ENCODE measurements at regions not wholly inside any gene's neighbourhood (a gene's known extent, or its start where the extent isn't known, plus 50 kb on each side); places are given as distances from the start of the nearest gene placed in this dataset.
"Not testable (repeated sequence)": the region's sequence is repeated elsewhere in the genome, so short reads cannot be mapped to it uniquely, and the experiment has no call there.

DNA sequence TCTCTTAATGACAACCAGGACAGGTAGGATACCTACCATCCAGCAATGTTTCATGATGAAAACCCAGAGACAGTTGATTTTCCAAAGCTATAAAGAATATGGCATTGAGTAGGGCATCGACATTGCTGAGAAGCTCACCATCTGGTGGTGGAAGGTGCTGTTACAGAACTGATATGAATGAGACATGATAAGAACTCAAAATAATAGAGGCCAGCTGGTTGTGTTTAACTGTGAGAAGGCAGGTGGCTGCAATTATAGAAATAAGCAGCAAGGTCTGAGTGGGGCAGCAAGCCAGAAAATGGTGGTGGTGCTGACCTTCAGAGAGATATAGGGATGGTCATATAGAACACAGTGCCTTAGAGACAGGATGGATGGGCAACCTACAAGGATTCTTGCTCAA is 449.7 kb downstream of the BTG1 start:
- CTCF ChIA-PET (ENCODE audit: unreplicated experiment) = no interaction called here
- BruUV-seq (replicated peaks) = no TSS peak
- H3K27ac ChIP-seq (ENCODE audit: low read depth, low read length, poor library complexity, severe bottlenecking) = no peak overlapping the region
- H3K9me3 ChIP-seq (ENCODE audit: low read length) = no peaks in the 10 kb centered on the region
- H3K4me3 ChIP-seq (ENCODE audit: low read depth, low read length, poor library complexity, severe bottlenecking) = no peak overlapping the region
- no peak overlapping the region for H2AFZ ChIP-seq (ENCODE audit: low read length)
- POLR2A ChIA-PET = no interaction called here
- no peak for DNase-seq (ENCODE audit: low spot score)
- H3K79me2 ChIP-seq (ENCODE audit: insufficient read depth, low read depth, low read length) = no peaks in the 10 kb centered on the region
- H3K36me3 ChIP-seq (ENCODE audit: insufficient read depth, low read length) = no peaks in the 10 kb centered on the region
- no peaks in the 10 kb centered on the region for H3K9me2 ChIP-seq (ENCODE audit: insufficient read depth, low read length)
- intact Hi-C loops (cut with micrococcal nuclease; ENCODE audit: unreplicated experiment) = no loop called here
- H3K4me1 ChIP-seq (ENCODE audit: insufficient read depth, low read length, poor library complexity, severe bottlenecking) = no peaks in the 10 kb centered on the region
- H4K20me1 ChIP-seq (ENCODE audit: insufficient read depth, low read length) = no peaks in the 10 kb centered on the region
- H3K4me2 ChIP-seq (ENCODE audit: low read length) = no peak overlapping the region
- no peak for TF ChIP-seq EZH2phosphoT487 (IDR thresholded peaks at IDR 0.05; ENCODE audit: borderline replicate concordance, low read depth, low read length)
- no peak for TF ChIP-seq CTCF (conservative IDR thresholded peaks at IDR 0.05; ENCODE audit: low read length)

GRCh38 chr12:91695406-91695805 is 450.2 kb downstream of the BTG1 start:
- BruUV-seq (replicated peaks); H3K4me2 ChIP-seq (ENCODE audit: low read length); H3K79me2 ChIP-seq (ENCODE audit: insufficient read depth, low read depth, low read length); H2AFZ ChIP-seq (ENCODE audit: low read length); H3K36me3 ChIP-seq (ENCODE audit: insufficient read depth, low read length); H3K4me3 ChIP-seq (ENCODE audit: low read depth, low read length, poor library complexity, severe bottlenecking); H3K27ac ChIP-seq (ENCODE audit: low read depth, low read length, poor library complexity, severe bottlenecking); POLR2A ChIA-PET; H3K9me3 ChIP-seq (ENCODE audit: low read length); H3K4me1 ChIP-seq (ENCODE audit: insufficient read depth, low read length, poor library complexity, severe bottlenecking); CTCF ChIA-PET (ENCODE audit: unreplicated experiment); H3K9me2 ChIP-seq (ENCODE audit: insufficient read depth, low read length); intact Hi-C loops (cut with micrococcal nuclease; ENCODE audit: unreplicated experiment); H4K20me1 ChIP-seq (ENCODE audit: insufficient read depth, low read length); DNase-seq (ENCODE audit: low spot score): not testable (repeated sequence)

GRCh38 chr12:91690531-91690930 is 455.1 kb downstream of the BTG1 start:
- no peaks in the 10 kb centered on the region for H3K79me2 ChIP-seq (ENCODE audit: insufficient read depth, low read depth, low read length)
- TF ChIP-seq CTCF (conservative IDR thresholded peaks at IDR 0.05; ENCODE audit: low read length) (no peak), EZH2phosphoT487 (IDR thresholded peaks at IDR 0.05; ENCODE audit: borderline replicate concordance, low read depth, low read length) (no peak)
- H3K4me3 ChIP-seq (ENCODE audit: low read depth, low read length, poor library complexity, severe bottlenecking) = no peak overlapping the region
- H3K27ac ChIP-seq (ENCODE audit: low read depth, low read length, poor library complexity, severe bottlenecking) = no peak overlapping the region
- H3K36me3 ChIP-seq (ENCODE audit: insufficient read depth, low read length) = no peaks in the 10 kb centered on the region
- DNase-seq (ENCODE audit: low spot score) = no peak
- H3K9me2 ChIP-seq (ENCODE audit: insufficient read depth, low read length) = no peaks in the 10 kb centered on the region
- H3K4me2 ChIP-seq (ENCODE audit: low read length) = no peak overlapping the region
- H2AFZ ChIP-seq (ENCODE audit: low read length) = no peak overlapping the region
- CTCF ChIA-PET (ENCODE audit: unreplicated experiment) = no interaction called here
- no peaks in the 10 kb centered on the region for H3K9me3 ChIP-seq (ENCODE audit: low read length)
- H3K4me1 ChIP-seq (ENCODE audit: insufficient read depth, low read length, poor library complexity, severe bottlenecking) = no peaks in the 10 kb centered on the region
- no TSS peak for BruUV-seq (replicated peaks)
- intact Hi-C loops (cut with micrococcal nuclease; ENCODE audit: unreplicated experiment) = no loop called here
- H4K20me1 ChIP-seq (ENCODE audit: insufficient read depth, low read length) = no peaks in the 10 kb centered on the region
- POLR2A ChIA-PET = interaction anchor here (0.6 kb wide), 1 partner anchor 17 kb away, joined by 4 read pairs; no protein-coding TSS in a partner anchor
